GM21528 (cell line): ENCODE measurements at regions not wholly inside any gene's neighbourhood (a gene's known extent, or its start where the extent isn't known, plus 50 kb on each side); places are given as distances from the start of the nearest gene placed in this dataset.

ENCODE experiments used
- ATAC-seq: cut with Tn5 transposase; IDR thresholded peaks from one replicate; pipeline ENCODE4 v1.9.1; 2021; ENCODE audit warnings: mild to moderate bottlenecking, moderate library complexity; ENCODE audit not compliant: unreplicated experiment, low FRiP score

DNA sequence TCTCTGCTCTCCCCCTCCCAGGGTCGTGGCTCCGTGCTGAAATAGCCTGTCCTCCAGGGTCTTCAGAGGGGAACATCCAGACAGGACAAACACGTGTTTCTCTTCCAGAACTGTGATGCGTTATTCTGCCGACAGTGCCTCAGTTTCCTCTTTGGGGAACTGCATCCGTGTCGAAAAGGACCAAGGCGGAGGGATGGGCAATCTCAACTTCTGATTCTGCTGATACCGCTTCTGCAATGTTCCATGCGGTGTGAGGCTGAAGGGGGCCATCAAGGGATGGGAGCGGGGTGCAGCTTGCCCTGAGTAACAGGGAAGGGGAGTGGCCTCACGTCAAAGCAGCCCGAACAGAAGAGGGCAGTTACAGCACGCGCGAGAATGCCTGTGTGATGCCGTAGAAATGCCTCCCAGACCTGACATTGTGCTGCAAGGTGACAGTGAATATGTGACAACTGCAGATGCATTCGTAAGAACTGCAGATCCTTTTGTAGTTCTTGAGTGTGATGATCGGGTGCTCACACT lies 275.7 kb downstream of the SHQ1 start:
- ATAC-seq = no peak

DNA sequence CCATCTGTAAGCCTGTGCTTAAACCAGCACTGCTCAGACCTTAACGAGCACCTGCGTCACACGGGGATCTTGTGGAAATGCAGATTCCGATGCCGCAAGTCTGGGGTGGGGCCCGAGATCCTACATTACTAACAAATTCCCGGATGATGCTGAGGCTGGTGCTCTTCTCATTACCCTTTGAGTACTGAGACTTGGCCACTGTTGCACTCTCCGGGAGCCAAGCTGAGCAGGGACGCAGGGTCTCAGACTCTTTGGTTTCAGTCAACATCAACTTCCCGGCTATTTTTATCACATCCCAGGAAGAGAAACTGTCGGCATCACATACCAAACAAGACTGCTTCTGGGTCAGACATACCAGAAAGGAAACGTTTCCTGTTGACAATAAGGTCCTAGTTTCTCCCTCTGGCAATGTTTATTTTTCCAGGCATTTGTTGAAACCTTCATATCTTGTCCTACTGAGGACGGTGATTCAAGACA lies 276.6 kb downstream of the SHQ1 start:
- no peak for ATAC-seq

- no peak for ATAC-seq
Measured at GRCh38 chr3:72571052-72571451, 277.2 kb downstream of the SHQ1 start.

GRCh38 chr3:72569754-72570440 lies 278.3 kb downstream of the SHQ1 start:
- ATAC-seq = no peak

DNA sequence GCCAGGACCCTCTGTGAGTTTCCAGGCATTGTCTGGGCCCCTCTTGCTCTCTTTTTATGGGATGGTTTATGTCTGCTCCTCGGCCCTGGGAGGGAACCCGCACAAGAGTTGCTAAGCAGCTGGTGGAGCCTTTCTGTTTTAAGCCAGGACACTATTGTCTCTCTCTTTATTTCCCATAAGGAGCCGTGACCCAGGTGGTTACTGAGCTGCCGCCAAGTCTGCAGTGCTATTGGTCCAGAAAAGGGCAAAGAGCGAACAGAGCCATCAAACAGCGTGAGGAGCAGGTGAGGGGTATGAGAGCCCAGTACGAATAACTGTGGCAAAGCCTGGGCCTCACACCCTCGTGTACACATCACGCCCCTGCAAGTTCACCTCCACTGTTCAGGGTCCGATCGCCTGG lies 280.2 kb downstream of the SHQ1 start:
- ATAC-seq = no peak

DNA sequence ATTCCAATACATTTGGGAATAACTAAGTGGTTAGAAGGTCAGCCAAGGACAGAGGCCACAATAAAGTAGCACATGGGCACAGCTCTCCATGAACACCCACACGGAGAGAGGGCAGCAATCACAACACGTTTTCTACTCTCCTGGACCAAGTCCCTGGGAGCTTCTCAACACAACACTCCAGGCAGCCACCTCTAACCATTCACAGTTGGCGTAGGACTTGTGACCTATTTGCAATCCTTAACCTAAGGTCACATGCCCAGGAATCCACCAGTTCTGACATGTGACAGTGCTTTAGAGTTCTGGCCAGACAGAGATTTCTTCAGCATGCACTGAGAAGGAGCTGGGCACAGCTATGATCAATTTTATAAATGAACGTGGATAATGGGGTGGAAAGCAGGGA lies 280.8 kb downstream of the SHQ1 start:
- no peak for ATAC-seq

DNA sequence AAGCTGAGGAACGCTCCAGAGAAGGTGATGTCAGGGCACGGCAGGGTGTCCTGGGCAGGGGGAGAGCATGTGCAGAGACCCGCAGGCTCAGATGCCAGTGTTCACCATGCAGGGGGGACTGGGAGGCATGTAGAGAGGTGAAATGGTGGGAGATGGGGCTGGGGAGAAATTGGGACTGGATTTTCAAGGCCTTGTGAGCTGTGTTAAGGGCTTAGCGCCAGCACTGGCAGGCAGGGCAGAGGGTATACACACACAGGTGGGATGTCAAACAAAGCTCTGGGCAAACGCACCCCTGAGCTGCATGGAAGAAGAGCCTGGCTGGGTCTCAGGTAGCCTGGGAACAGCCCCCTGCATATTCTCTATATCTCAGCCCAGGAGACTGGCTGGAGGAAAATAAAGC lies 282.7 kb downstream of the SHQ1 start:
- no peak for ATAC-seq

DNA sequence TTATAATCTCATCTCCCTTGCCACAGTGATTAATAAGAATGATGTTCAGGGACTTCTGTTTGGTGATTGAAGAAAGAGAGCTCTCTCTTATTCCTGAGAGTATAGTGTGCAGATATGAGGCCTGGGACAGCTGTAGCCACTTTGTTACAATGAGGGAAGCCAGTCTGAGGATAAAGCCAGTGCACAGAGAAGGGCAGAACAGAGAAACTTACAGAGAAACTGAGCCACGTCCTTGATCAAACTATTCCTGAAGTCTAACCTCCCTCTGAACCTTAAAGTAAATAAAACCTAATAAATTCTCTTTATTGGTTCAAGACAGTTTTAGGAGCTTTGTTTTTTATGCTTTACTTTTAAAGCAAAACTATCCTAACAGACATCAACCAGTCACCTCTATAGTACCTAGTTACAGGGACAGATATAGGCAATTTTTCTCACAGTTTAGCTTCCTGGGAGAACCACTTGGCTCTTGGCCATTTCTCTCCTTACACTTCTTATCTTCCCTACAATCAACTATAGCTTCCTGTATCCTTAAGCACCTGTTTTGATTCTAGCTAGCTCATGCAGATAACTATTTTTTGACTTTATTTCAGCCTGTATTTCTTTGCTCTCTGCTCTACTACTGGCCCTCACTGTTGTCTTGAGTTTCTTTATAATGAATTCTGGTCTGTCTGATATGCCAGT lies 284.4 kb downstream of the SHQ1 start:
- ATAC-seq = no peak

DNA sequence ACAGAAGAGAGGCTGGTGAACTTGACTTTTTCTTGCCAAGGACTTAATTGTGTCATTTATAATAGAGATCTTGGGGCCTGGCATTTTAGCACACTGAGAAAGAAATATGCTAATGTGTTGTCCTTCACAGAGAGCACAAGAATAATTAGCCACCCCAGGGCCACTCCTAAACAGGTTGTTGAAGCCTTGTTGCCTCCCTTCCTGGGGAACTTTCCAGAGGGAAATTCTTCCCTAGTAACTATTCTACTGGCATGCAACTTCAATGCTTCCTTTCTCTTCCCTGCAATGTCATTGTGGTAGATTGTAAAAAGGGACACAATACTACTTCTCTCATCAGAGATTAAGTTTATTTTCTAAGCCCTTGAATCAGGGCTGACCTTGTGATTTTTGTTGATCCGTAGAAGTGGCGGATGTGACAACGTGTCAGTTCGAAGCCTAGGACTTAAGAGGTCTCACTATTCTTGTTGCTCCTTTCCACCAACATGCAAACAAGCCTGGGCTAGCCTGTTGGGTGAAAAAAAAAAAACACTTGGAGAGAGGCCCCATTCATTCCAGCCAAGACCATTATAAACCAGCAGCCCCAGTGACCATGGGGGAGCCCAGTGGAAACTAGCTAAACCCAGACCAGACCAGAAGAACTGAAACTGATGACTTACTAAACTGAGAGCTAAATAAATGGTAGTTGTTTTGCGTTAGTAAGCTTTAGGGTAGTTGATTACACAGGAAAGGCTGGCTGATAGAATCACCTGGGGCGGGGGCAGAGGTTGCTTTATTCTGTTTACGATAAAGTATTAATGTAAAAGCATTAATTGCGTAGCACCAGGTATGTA lies 287.2 kb downstream of the SHQ1 start:
- ATAC-seq = no peak

GRCh38 chr3:72559385-72559784 lies 288.9 kb downstream of the SHQ1 start:
- no peak for ATAC-seq

DNA sequence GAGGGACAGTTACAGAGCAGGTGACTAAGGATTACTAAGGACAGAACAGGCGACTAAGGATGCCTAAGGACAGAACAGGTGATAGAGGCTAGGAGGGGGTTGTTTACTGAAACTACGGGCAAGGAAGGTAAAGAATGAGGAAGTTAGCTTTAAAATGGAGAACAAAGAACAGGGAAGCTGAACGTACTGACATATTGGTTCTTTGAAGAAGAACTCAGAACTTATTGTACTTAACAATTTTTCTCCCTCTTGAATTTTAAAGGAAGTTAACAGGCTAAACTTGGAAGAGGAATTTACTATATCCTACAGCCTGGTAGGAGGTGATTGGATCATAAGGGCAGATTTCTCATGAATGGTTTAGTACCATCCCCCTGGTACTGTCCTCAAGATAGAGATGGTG lies 290.2 kb downstream of the SHQ1 start:
- ATAC-seq = no peak

- ATAC-seq = no peak
Measured at GRCh38 chr3:72555714-72556113, 292.5 kb downstream of the SHQ1 start.

GRCh38 chr3:72554689-72555088 lies 293.6 kb downstream of the SHQ1 start:
- ATAC-seq = no peak

DNA sequence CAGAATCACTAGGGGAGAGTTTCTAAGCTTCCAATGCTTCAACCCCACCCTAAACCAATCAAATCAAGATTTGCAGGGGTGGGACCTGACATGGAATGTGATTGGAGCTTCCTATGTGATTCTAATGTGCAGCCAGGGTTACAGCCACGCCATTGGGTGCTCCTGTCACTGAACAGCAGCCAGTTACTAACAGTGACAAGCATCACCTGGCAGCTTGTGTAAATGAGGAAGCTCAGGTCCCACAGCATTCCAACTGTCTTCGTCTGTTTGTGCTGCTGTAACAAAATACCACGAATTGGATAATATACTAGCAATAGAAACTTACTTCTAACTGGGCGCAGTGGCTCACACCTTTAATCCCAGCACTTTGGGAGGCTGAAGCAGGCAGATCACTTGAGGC lies 294.9 kb downstream of the SHQ1 start:
- no peak for ATAC-seq

GRCh38 chr3:72550582-72551262 lies 297.5 kb downstream of the SHQ1 start:
- no peak for ATAC-seq

DNA sequence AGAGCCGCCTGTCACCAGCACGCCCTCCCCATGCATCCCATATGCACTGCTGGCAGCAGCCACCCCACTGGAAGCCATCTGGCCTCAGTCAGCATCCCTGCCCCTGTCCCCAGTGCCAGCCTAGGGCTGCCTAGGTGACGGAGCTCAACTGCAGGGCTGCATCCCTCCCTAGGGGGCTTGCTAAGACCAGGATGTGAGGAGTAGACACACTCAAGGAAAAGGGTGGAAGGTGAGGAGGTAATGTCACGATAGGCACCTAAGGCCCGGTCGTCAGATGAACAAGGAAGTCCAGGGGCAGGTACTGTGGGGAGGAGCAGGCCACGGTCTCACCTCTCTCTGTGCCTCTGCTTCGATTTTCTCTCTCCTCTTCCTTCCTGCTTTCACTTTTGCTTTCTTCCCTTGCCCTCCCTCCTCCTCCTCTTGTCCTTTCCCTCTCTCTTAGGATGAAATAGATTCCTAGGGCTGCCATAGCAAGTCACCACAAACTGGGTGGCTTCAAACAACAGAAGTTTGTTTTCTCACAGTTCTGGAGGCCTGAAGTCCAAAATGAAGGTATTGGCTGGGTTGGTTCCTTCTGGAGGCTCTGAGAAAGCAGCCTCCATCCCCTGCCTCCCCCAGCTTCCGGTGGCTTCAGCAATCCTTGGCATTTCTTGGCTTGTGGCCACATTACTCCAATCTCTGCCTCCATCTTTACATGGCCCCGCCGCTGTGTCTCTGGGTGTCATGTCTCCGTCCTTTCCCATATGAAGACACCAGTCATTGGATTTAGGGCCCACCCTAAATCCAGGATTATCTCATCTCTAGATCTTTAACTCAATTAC lies 298.3 kb downstream of the SHQ1 start:
- ATAC-seq = no peak

DNA sequence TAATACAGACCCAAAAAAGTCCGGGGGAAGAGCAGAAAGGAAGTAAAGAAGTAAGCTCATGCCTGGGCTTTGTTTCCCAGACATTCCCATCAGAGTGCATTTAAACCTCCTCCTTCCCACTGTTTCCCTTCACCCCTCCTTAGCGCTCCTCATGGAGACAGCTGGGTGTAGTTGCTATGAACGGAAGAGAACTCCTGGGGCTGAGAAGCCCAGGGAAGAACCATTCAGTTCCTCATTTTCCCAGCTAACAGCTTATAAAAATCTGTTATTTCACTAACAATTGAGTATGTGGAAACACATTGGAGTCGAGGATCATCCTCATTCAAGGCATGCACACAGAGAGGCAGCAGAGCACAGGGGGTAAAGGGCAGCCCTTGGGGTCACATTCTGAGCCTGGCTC lies 299.3 kb downstream of the SHQ1 start:
- no peak for ATAC-seq

DNA sequence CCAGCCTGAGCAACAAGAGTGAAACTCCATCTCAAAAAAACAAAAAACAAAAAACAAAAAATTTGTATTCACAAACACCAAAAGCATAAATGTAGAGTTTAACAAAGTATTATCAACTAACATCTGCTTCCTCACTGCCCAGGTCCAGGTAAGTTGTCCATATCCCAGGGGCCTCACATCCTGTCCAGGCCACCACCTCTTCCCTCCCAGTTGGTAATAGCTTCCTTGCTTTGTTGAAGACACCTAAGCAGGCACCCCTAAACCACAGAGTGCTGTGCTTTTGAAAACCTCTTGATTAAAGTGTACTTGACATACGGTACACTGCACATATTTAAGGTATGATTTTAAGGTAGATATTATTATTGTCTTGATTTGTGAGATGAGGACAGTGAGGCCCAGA lies 299.8 kb downstream of the SHQ1 start:
- ATAC-seq = no peak

DNA sequence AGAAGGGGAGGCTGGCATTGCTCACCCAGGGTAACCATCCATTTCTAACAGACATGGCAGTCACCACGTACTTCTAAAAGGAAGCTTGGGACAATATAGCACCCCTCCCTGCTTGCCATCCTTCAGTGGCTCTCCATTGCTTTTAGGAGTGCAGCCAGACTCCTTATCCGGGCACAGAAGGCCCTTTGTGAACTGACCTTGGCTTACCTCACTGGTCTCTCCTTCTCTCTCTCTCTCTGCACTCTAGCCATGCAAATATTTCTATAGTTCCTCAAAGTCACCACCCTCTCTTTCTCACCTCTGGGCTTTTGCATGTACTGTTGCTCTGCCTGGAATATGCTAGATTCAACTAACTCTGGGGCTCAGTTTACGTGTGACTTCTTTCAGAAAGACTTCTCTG lies 301.1 kb downstream of the SHQ1 start:
- ATAC-seq = no peak

GRCh38 chr3:72544239-72544638 lies 304.0 kb downstream of the SHQ1 start:
- no peak for ATAC-seq
